ENCODE measurements at regions not wholly inside any gene's neighbourhood (a gene's known extent, or its start where the extent isn't known, plus 50 kb on each side); places are given as distances from the start of the nearest gene placed in this dataset.

DNA sequence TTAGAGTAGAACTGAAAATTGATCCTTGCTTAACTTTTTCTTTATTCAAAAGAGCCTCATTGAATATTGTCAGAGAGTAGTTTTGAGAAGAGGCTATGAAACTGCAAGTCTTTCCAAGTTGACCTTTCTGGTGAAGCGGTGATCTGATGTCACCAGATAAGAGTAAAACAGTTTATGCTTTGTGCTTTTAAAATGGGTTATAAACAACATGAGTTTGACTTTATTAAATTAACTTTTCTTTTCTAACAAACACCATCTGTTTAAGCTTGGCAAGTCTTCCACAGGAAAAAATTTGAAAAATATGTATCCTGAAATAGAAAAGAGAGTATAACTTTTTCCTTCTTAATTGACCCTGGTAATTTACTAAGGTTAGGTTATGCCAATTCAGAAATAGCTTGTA lies 408.7 kb upstream of the NOVA1 start:
- no peak for TF ChIP-seq CTCF (IDR thresholded peaks at IDR 0.05; ENCODE audit: low read depth, low read length)
- POLR2A ChIA-PET = no interaction called here
- Histone ChIP-seq H3K27me3 (ENCODE audit: control insufficient read depth, insufficient read depth, low read length) (no peaks in the 10 kb centered on the region), H3K4me3 (ENCODE audit: low read depth, low read length) (no peak overlapping the region), H3K27ac (ENCODE audit: low read depth, low read length) (no peak overlapping the region), H3K9me3 (ENCODE audit: control insufficient read depth, insufficient read depth, low read length) (peaks cover 8% of the 10 kb centered on the region; the same call in 1 of the 2 replicates)
- CTCF ChIA-PET = interaction anchor here (0.6 kb wide), 1 partner anchor 95 kb away, joined by 3 read pairs; no protein-coding TSS in a partner anchor
- DNase-seq (ENCODE audit: low read depth, low spot score) = no peak

- CTCF ChIA-PET = no interaction called here
- Histone ChIP-seq H3K9me3 (ENCODE audit: control insufficient read depth, insufficient read depth, low read length) (peaks cover 9% of the 10 kb centered on the region; the same call in 1 of the 2 replicates), H3K27me3 (ENCODE audit: control insufficient read depth, insufficient read depth, low read length) (no peaks in the 10 kb centered on the region)
These were observed 410.4 kb upstream of the NOVA1 start for GRCh38 chr14:27008187-27008586.

GRCh38 chr14:27012641-27013040 lies 414.8 kb upstream of the NOVA1 start:
- POLR2A ChIA-PET = no interaction called here

More at GRCh38 chr14:27008187-27008586, 410.4 kb upstream of the NOVA1 start:
- no peak for TF ChIP-seq CTCF (IDR thresholded peaks at IDR 0.05; ENCODE audit: low read depth, low read length)
- DNase-seq (ENCODE audit: low read depth, low spot score) = no peak
- no peak overlapping the region for H3K4me3 ChIP-seq (ENCODE audit: low read depth, low read length)
- no peak overlapping the region for H3K27ac ChIP-seq (ENCODE audit: low read depth, low read length)
- POLR2A ChIA-PET = no interaction called here

DNA sequence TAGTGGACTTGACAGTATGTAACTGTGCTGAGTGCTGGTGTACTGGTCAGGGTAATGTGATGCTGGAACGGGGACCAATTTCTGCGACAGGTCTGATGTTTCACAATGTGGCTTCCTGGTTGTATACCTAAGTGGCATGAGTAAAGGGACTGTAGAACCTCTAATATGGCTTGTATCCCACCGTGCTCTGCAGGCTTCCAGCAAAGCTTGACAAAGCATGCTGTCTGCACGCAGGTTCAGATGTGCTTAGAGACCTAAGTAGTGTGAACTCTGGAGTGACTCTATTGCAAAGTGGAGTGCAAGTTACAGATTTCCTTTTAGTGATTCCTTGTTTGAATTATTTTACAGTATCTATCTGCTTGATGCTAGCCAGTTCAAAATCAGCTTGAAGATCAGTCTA lies 415.8 kb upstream of the NOVA1 start:
- Histone ChIP-seq H3K9me3 (ENCODE audit: control insufficient read depth, insufficient read depth, low read length) (peaks cover 6% of the 10 kb centered on the region; the same call in 1 of the 2 replicates), H3K27ac (ENCODE audit: low read depth, low read length) (no peak overlapping the region), H3K27me3 (ENCODE audit: control insufficient read depth, insufficient read depth, low read length) (no peaks in the 10 kb centered on the region), H3K4me3 (ENCODE audit: low read depth, low read length) (no peak overlapping the region)
- DNase-seq (ENCODE audit: low read depth, low spot score) = no peak
- no peak for TF ChIP-seq CTCF (IDR thresholded peaks at IDR 0.05; ENCODE audit: low read depth, low read length)
- ChIA-PET CTCF (no interaction called here), POLR2A (no interaction called here)

More at GRCh38 chr14:27012641-27013040, 414.8 kb upstream of the NOVA1 start:
- no peak for TF ChIP-seq CTCF (IDR thresholded peaks at IDR 0.05; ENCODE audit: low read depth, low read length)
- no peak overlapping the region for H3K4me3 ChIP-seq (ENCODE audit: low read depth, low read length)
- H3K27ac ChIP-seq (ENCODE audit: low read depth, low read length) = no peak overlapping the region
- CTCF ChIA-PET = no interaction called here
- no peak for DNase-seq (ENCODE audit: low read depth, low spot score)
- H3K9me3 ChIP-seq (ENCODE audit: control insufficient read depth, insufficient read depth, low read length) = peaks cover 6% of the 10 kb centered on the region; the same call in 1 of the 2 replicates
- H3K27me3 ChIP-seq (ENCODE audit: control insufficient read depth, insufficient read depth, low read length) = no peaks in the 10 kb centered on the region

DNA sequence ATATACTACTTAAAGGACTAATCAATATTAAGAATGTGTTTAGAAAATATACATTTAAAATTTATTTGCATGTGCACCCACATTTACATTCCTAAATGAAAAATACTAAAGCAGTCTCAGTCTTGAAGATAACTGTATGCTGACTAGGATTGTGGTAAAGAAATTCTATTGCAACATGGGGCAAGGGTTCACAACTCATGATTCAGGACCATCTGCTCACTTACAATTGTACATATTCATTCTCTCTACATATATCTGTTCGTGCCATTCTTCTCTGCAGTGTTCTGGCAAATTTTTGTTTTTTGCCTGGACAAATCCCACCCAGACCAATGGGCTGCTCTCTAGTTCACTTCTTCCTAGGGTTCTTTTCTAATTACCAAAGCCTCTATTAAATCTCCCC lies 417.2 kb upstream of the NOVA1 start:
- DNase-seq (ENCODE audit: low read depth, low spot score) = no peak
- no peak for TF ChIP-seq CTCF (IDR thresholded peaks at IDR 0.05; ENCODE audit: low read depth, low read length)
- Histone ChIP-seq H3K27ac (ENCODE audit: low read depth, low read length) (no peak overlapping the region), H3K27me3 (ENCODE audit: control insufficient read depth, insufficient read depth, low read length) (no peaks in the 10 kb centered on the region), H3K9me3 (ENCODE audit: control insufficient read depth, insufficient read depth, low read length) (peaks cover 6% of the 10 kb centered on the region; the same call in 1 of the 2 replicates), H3K4me3 (ENCODE audit: low read depth, low read length) (no peak overlapping the region)
- CTCF ChIA-PET = no interaction called here
- POLR2A ChIA-PET = no interaction called here
